HG02798 (cell line): ENCODE measurements at regions not wholly inside any gene's neighbourhood (a gene's known extent, or its start where the extent isn't known, plus 50 kb on each side); places are given as distances from the start of the nearest gene placed in this dataset.

Experiments used
- ATAC-seq: cut with Tn5 transposase; IDR thresholded peaks from one replicate; pipeline ENCODE4 v1.9.1; 2021; ENCODE audit warnings: mild to moderate bottlenecking; ENCODE audit not compliant: unreplicated experiment, poor library complexity

GRCh38 chr5:125710745-125711144 lies 712.5 kb upstream of the GRAMD2B start:
- ATAC-seq, result no peak

DNA sequence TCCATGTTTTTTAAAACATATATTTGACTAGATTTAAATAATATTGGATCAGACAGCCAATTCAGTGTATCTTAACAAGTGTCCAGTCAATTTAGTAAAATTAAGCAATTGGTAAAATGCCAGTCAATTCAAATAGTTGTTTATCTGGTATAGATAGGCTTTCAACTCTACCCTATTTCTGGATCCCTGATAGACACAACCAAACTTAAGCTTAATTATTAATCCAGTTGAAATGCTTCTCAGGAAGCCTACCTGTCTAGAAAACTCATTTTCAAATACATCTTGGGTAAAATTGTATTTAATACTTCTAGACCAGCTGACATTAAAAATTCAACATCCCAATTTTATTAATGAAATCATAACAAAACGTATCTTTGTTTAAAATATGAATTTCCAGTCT lies 710.8 kb upstream of the GRAMD2B start:
- no peak for ATAC-seq

GRCh38 chr5:125713109-125713805 lies 710.0 kb upstream of the GRAMD2B start:
- no peak for ATAC-seq

DNA sequence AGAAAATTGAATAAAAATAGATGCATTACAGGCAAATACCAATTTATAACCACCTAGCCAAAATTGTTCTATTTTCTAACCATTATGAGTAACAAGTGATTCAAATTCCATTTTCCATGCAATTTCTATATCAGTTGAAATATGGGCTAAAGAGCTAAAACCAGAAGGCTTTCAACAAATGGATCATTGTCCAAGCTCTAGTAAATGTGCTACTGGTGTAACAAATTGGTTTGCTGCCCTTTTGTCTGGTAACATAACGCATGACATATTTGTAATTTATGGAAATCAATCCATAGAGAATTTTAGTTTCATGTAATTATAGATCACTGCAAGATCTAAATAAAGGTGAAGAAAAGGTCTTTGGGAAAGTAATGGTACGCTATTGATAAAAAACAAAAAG lies 708.0 kb upstream of the GRAMD2B start:
- no peak for ATAC-seq

- ATAC-seq, result no peak
Measured at GRCh38 chr5:125717209-125717608, 706.0 kb upstream of the GRAMD2B start.

DNA sequence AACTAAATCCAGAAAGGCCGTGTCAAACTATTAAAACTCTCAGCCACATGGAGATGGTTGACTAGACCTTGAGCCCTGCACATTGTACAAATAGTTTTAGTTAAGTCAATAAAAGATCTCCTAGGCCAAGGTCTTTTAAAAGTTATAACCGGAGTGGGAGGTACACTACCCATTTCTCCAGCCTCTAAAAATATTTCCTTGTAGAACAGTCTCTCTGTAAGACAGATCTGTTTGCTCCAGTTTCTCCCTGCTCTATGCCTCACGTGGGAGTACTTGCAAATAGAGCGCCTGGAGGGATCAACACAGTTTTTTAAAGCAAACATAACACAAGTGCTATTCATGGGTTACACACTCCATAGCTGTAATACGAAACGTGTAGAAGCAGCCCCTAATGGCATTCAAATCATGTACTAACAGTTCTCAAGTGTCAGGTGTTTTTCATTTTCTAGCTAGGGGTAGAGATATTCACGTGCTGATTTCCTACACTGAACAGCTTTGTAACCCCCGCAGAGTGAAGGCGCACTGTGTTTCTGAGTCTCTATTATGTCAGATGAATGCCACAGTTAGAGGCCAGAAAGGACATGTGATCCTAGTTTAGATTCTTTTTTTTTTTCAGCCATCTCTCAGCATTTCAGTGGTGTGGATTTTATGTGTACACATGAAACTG lies 703.4 kb upstream of the GRAMD2B start:
- ATAC-seq, result no peak

GRCh38 chr5:125720348-125720685 lies 702.9 kb upstream of the GRAMD2B start:
- no peak for ATAC-seq

DNA sequence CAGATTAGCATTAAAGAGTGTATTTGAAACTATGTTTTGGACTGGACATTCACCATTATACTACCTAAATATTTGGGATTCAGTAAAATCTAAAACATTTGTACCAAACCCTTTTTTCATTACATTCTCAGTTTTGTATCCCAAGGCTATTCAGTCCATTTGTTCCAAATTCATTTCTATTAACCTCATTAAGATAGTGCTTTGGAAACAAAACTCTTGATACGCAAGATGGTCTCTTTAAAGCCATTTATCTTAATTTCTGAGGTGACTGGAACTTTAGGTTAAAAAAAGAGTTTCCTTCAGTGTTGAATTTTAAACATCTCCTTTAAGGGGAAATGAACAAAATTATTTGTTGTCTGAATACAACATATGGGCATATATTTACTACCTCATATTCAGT lies 702.5 kb upstream of the GRAMD2B start:
- ATAC-seq, result no peak

DNA sequence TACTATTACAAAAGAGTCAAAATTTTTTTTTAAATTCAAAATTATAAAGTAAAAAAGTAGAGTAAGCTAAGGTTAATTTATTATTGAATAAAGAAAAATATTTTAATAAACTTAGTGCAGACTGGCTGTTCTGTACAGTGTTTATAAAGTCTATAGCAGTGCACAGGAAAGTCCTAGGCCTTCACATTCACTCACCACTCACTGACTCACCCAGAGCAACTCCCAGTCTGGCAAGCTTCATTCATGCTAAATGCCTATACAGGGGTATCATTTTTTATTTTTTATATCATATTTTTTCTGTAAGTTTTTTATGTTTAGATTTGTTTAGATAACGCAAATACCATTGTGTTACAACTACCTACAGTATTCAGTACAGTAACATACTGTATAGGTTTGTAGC lies 700.7 kb upstream of the GRAMD2B start:
- ATAC-seq, result no peak

GRCh38 chr5:125725691-125726090 lies 697.5 kb upstream of the GRAMD2B start:
- no peak for ATAC-seq

- ATAC-seq, result no peak
Measured at GRCh38 chr5:125743939-125744338, 679.3 kb upstream of the GRAMD2B start.

DNA sequence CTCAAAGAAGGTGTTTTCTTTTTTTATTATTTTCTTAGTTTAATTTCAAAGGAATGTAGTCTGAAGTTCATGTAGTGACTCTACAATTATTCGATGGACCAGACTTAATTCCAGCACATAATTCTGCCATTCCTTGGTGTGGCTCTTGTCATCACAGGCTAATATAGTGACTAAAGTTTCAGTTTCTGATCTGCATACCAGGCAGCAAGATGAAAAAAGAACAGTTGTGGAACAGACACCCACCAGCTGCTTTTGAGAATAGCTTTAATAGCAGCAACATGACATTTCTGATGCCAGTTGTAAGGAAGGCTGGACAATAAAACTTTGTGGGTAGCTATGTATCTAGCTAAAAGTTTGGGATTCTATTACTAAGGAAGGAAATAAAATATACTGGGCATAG lies 676.3 kb upstream of the GRAMD2B start:
- no peak for ATAC-seq

DNA sequence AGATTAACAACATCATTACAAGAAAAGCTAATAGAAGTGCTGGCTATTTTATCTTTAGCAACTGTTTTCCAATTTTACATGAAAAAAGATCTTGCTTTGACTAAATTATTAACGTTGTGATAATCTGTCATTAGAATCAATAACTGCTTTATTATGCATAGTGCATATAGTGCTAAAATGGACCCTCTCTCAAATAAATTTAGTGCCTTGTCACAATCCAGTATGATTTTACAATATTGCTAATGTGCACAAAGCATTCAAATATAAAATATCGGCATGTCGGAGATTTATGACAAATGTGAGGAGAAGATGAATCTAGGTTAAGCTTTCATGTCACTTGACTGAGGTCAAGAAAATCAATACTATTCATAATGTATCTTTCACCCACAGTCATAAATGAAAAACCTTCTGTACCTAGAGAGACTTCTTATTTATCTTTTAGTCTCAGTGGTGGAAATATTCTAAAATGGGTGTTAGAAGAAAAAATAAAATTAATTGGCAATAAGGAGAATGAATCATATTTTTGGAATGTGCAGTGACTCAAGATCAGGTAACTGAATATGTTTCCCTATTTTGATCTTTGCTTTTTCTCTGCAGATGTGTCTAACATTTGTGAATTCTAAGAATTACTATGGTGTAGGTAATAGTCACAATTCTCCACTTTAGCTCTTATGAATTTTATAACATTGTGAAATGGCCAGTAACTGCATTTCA lies 672.9 kb upstream of the GRAMD2B start:
- ATAC-seq, result no peak

DNA sequence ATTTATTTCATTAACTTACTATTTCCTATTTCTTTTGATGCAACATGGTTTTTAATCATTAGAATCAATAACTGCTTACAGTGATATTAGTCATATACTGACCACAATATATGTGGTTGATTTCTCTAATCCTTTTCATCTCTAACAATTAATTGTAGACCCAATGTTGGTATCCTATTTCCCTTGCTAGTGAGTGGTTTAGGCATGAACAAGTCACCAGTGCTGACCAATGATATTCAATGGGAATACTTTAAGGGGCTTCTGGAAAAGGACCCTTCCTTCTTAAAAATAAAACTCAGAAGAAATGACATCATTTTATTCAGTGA lies 672.4 kb upstream of the GRAMD2B start:
- ATAC-seq, result no peak

DNA sequence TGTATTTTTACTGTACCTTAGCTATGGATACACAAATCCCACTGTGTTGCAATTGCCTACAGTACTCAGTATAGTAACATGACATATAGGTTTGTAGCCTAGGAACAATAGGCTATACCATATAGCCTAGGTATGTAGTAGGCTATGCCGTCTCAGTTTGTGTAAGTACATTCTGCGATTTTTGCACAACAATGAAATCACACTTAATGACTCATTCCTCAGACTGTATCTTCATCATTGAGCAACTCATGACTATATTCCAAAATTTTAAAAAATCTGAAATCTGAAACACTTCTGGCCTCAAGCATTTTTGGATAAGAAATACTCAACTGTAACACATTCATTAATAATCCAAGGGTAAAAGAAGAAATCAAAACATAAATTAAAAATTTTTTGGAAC lies 666.8 kb upstream of the GRAMD2B start:
- ATAC-seq, result no peak

DNA sequence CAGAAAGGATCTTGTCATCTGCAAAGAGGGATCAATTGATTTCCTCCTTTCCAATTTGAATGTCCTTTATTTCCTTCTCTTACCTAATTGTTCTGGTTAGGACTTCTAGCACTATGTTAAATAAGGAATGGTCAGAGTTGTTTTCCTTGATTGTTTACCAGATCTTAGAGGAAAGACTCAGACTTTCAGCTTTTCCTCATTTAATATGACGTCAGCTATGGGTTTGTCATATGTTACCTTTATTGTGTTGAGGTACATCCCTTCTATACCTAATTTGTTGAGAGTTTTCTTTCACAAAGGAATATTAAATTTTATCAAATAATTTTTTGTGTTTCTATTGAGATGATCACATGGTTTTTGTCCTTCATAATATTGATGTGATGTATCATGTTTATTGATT lies 656.5 kb upstream of the GRAMD2B start:
- ATAC-seq, result no peak

DNA sequence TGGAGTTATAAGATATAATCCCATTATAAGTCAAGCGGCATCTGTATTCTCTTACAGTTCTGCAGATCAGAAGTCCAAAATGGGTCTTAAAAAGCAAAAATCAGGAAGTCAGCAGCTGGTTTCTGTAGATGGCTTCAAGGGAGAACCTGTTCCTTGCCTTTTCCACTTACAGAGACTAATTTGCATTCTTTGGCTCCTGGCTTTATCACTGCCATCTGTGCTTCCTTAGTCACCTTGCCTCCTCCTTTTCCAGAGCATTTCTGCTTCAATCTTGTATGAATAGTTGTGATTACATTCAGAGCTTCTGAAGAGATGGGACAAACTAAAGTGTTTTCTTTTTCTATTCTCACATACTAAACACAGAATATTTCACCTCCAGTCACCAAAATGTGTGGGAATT lies 647.3 kb upstream of the GRAMD2B start:
- no peak for ATAC-seq

- ATAC-seq, result no peak
Measured at GRCh38 chr5:125776656-125777139, 646.5 kb upstream of the GRAMD2B start.

DNA sequence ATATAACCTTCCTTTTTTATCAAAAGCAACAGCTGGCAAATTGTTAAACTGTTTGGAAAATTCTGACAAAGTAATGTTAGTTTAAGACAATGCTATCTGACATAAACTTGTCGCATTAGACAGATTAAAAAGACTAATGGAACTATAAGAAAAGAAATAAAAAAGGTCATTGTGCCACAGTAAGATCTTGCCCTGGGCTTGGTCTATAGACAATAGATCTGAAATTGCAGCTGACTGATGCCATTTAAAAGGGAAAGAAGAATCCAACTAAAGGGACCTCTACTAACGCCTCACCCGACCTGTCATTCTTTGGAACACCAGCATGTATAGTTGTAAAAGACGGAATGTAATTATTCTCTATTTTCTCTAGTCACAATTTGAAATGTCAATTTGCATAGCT lies 644.4 kb upstream of the GRAMD2B start:
- ATAC-seq, result no peak

- no peak for ATAC-seq
Measured at GRCh38 chr5:125785407-125785806, 637.8 kb upstream of the GRAMD2B start.

DNA sequence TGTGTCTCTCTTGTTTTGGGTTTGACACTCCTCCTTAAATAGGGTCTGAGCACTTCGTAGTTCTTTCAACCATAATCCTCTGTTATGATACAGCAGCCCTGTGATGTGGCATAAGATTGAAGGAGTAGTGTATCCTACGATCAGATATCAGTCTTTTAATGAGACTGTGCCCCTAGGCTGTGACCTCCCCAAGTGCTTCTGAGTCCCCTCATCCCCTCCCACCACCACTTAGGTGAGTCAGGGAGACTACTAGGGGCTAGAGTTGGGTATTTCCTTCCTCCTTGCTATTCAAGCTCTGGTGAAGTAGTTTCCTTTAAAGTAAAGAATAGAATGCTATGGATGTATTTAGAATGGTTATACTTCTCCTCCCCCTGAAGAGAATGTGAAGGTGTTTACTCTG lies 637.2 kb upstream of the GRAMD2B start:
- ATAC-seq, result no peak

GRCh38 chr5:125793470-125793869 lies 629.7 kb upstream of the GRAMD2B start:
- no peak for ATAC-seq
